SK-N-SH (cell line): ENCODE measurements at regions not wholly inside any gene's neighbourhood (a gene's known extent, or its start where the extent isn't known, plus 50 kb on each side); places are given as distances from the start of the nearest gene placed in this dataset.

ENCODE experiments used
- CTCF ChIA-PET: fragments of 300-600, 350-600 bp; formaldehyde crosslinking; extraction: SDS; loops from one replicate; lab custom pipeline; 2021; lab: Yijun Ruan, JAX
- POLR2A ChIA-PET: fragments of 350-600 bp; sonication (Branson Sonifier 250); formaldehyde crosslinking; extraction: SDS; loops from one replicate; lab custom pipeline; 2020; ENCODE audit warnings: antibody characterized with exemption, inconsistent platforms; lab: Yijun Ruan, JAX
- DNase-seq: peaks from one replicate; pipeline ENCODE4 v3.0.0; 2012
- H2AFZ ChIP-seq: fragments of 200-600 bp; sonication (generic); 2 replicates; pipeline ENCODE4 v1.8.1; 2016; ENCODE audit warnings: antibody characterized with exemption, mild to moderate bottlenecking, low read depth
- H3F3A ChIP-seq: fragments of 200-600 bp; sonication (generic); replicated peaks from 2 replicates; pipeline ENCODE3; 2016; ENCODE audit warnings: antibody characterized with exemption, mild to moderate bottlenecking; ENCODE audit not compliant: insufficient read depth
- H3K27ac ChIP-seq, 2 experiments: fragments of 200-500 bp in 1 of 2; fragments of 200-600 bp in 1 of 2; sonication (Bioruptor generic) in 1 of 2; sonication (generic), shearing (Covaris generic) in 1 of 2; 2 replicates each; pipeline versions ENCODE4 v1.5.1 to v1.6.1; 2014 to 2016; ENCODE audit warnings: low read depth in 2 of 2, inconsistent platforms in 1 of 2, low read length in 1 of 2, mild to moderate bottlenecking in 1 of 2, mixed read lengths in 1 of 2
- H3K27me3 ChIP-seq: fragments of 200-600 bp; sonication (generic), shearing (Covaris generic); 2 replicates; pipeline ENCODE4 v1.6.1; 2016; ENCODE audit warnings: mixed run types; ENCODE audit not compliant: insufficient read depth
- H3K36me3 ChIP-seq, 2 experiments: fragments of 200-500 bp in 1 of 2; fragments of 200-600 bp in 1 of 2; sonication (Bioruptor generic) in 1 of 2; sonication (generic) in 1 of 2; replicated peaks in 1 of 2; 2 replicates each; pipeline versions ENCODE3 to v1.5.1; 2014 to 2016; ENCODE audit warnings: low read length in 1 of 2, mild to moderate bottlenecking in 1 of 2; ENCODE audit not compliant: insufficient read depth in 2 of 2, control insufficient read depth in 1 of 2
- H3K4me1 ChIP-seq, 2 experiments: fragments of 200-500 bp in 1 of 2; fragments of 200-600 bp in 1 of 2; sonication (Bioruptor generic) in 1 of 2; sonication (generic), shearing (Covaris generic) in 1 of 2; 2 replicates each; pipeline versions ENCODE4 v1.5.1 to v1.6.1; 2014 to 2016; ENCODE audit warnings: low read depth in 1 of 2, low read length in 1 of 2, mixed run types in 1 of 2; ENCODE audit not compliant: insufficient read depth in 2 of 2, control insufficient read depth in 1 of 2
- H3K4me2 ChIP-seq: fragments of 200-600 bp; sonication (generic), shearing (Covaris generic); 2 replicates; pipeline ENCODE4 v1.6.1; 2017; ENCODE audit warnings: mixed run types
- H3K4me3 ChIP-seq, 2 experiments: fragments of 200-500 bp in 1 of 2; fragments of 200-600 bp in 1 of 2; sonication (Bioruptor generic) in 1 of 2; sonication (generic), shearing (Covaris generic) in 1 of 2; 2 replicates each; pipeline versions ENCODE4 v1.5.1 to v1.8.1; 2014 to 2016; ENCODE audit warnings: low read depth in 2 of 2, inconsistent platforms in 1 of 2, low read length in 1 of 2, mild to moderate bottlenecking in 1 of 2, mixed read lengths in 1 of 2, moderate library complexity in 1 of 2
- H3K79me2 ChIP-seq: fragments of 200-600 bp; sonication (generic); 2 replicates; pipeline ENCODE4 v1.8.1; 2017; ENCODE audit warnings: mild to moderate bottlenecking; ENCODE audit not compliant: insufficient read depth
- H3K9ac ChIP-seq: fragments of 200-600 bp; sonication (generic); 2 replicates; pipeline ENCODE4 v1.6.1; 2017; ENCODE audit warnings: mixed run types
- H3K9me2 ChIP-seq: fragments of 200-600 bp; sonication (generic); 2 replicates; pipeline ENCODE4 v1.6.1; 2017; ENCODE audit warnings: mixed run types
- H3K9me3 ChIP-seq: fragments of 200-600 bp; sonication (generic); 2 replicates; pipeline ENCODE4 v1.6.1; 2017; ENCODE audit warnings: mixed run types, mild to moderate bottlenecking, moderate library complexity
- H4K20me1 ChIP-seq: fragments of 200-600 bp; sonication (generic); 2 replicates; pipeline ENCODE4 v1.6.1; 2017; ENCODE audit warnings: mild to moderate bottlenecking, mixed run types; ENCODE audit not compliant: insufficient read depth
- EP300 ChIP-seq, 2 experiments: IDR thresholded peaks; 2 replicates each; pipeline versions ENCODE4 v1.4.0 to v1.6.1; 2012; ENCODE audit warnings: borderline replicate concordance in 1 of 2, low read depth in 1 of 2, low read length in 1 of 2
- FOSL2 ChIP-seq: IDR thresholded peaks from 2 replicates; pipeline ENCODE4 v1.4.0; 2012; ENCODE audit warnings: low read depth, mild to moderate bottlenecking, moderate library complexity, borderline replicate concordance
- FOXJ3 ChIP-seq: sonication (generic); formaldehyde crosslinking; IDR thresholded peaks from 2 replicates; pipeline ENCODE4 v1.5.1; 2020; ENCODE audit warnings: mild to moderate bottlenecking, missing genetic modification reagents
- FOXM1 ChIP-seq: IDR thresholded peaks from 2 replicates; pipeline ENCODE4 v1.4.0; 2012; ENCODE audit warnings: low read depth, mild to moderate bottlenecking
- GABPA ChIP-seq: IDR thresholded peaks from 2 replicates; pipeline ENCODE4 v1.4.0; 2012; ENCODE audit warnings: low read depth, mild to moderate bottlenecking
- MEF2A ChIP-seq: IDR thresholded peaks from 2 replicates; pipeline ENCODE4 v1.4.0; 2012; ENCODE audit warnings: low read depth, borderline replicate concordance
- MXI1 ChIP-seq: IDR thresholded peaks from 2 replicates; pipeline ENCODE4 v1.6.1; 2012; ENCODE audit warnings: mild to moderate bottlenecking, low read depth, low read length, improper control_type of control experiment
- NFIC ChIP-seq: IDR thresholded peaks from 2 replicates; pipeline ENCODE4 v1.4.0; 2012; ENCODE audit warnings: borderline replicate concordance
- NRF1 ChIP-seq: IDR thresholded peaks from 2 replicates; pipeline ENCODE4 v1.6.1; 2012; ENCODE audit warnings: low read depth, mild to moderate bottlenecking, low read length
- RAD21 ChIP-seq: IDR thresholded peaks from 2 replicates; pipeline ENCODE4 v1.6.1; 2012; ENCODE audit warnings: mild to moderate bottlenecking, low read length
- RFX5 ChIP-seq: IDR thresholded peaks from 2 replicates; pipeline ENCODE4 v1.6.1; 2012; ENCODE audit warnings: mild to moderate bottlenecking, improper control_type of control experiment, low read length
- RXRA ChIP-seq: IDR thresholded peaks from 2 replicates; pipeline ENCODE4 v1.4.0; 2012; ENCODE audit warnings: low read depth, mild to moderate bottlenecking, borderline replicate concordance
- SIN3A ChIP-seq: IDR thresholded peaks from 2 replicates; pipeline ENCODE4 v1.6.1; 2012; ENCODE audit warnings: low read depth, mild to moderate bottlenecking, low read length, moderate library complexity, borderline replicate concordance
- SMC3 ChIP-seq: IDR thresholded peaks from 2 replicates; pipeline ENCODE4 v1.6.1; 2012; ENCODE audit warnings: low read depth, low read length, improper control_type of control experiment
- TAF1 ChIP-seq: IDR thresholded peaks from 2 replicates; pipeline ENCODE4 v1.6.1; 2012; ENCODE audit warnings: low read depth, mild to moderate bottlenecking, low read length, moderate library complexity, borderline replicate concordance
- TCF12 ChIP-seq: IDR thresholded peaks from 2 replicates; pipeline ENCODE4 v1.4.0; 2012
- TEAD4 ChIP-seq: IDR thresholded peaks from 2 replicates; pipeline ENCODE4 v1.4.0; 2012; ENCODE audit warnings: mild to moderate bottlenecking, borderline replicate concordance; ENCODE audit not compliant: insufficient read depth
- YY1 ChIP-seq: IDR thresholded peaks from 2 replicates; pipeline ENCODE4 v1.4.0; 2012; ENCODE audit warnings: low read depth, mild to moderate bottlenecking
- WGBS: methylation state at CpG from one replicate; pipeline ENCODE4 v1.1.6; 2017; ENCODE audit warnings: low lambda C conversion rate; 5-methylcytosine and 5-hydroxymethylcytosine counted together
- TF ChIP-seq, protein P1 (sequence below): IDR thresholded peaks from 2 replicates; pipeline ENCODE4; 2012
- TF ChIP-seq, protein P2 (sequence below): fragments of 150-350 bp; IDR thresholded peaks from 2 replicates; pipeline ENCODE4 v1.6.1; 2016; ENCODE audit warnings: mild to moderate bottlenecking, low read depth, low read length
- TF ChIP-seq, protein P3 (sequence below): IDR thresholded peaks from 2 replicates; pipeline ENCODE4 v1.6.1; 2012; ENCODE audit warnings: mild to moderate bottlenecking, low read depth, low read length, moderate library complexity

DNA sequence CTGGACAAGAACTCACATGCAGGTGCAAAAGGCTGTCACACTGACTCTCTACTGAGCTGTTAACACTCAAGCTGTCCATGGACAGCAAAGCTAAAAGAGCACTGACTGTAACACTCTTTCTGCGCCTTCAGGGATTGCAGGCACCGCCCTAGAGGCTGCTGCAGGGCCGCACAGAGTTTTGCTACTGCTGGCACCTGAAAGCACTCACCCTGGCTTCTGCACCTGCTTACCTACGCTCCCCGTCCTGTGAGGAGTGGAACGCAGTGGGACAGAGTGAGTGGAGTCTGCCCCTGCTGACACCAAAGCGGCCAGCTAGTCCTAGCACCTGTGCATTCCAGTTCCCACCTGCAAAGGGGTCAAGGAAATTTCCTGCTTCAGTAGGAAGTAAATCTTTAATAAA, 941.3 kb downstream of the DIPK2A start:
- Histone ChIP-seq H3K9me2 (no peaks in the 10 kb centered on the region), H3K4me2 (no peak overlapping the region), H3K27ac (no peak overlapping the region), H3K9ac (no peak overlapping the region), H3K36me3 (no peaks in the 10 kb centered on the region), H3K9me3 (no peaks in the 10 kb centered on the region), H2AFZ (no peak overlapping the region), H3K4me3 (no peak overlapping the region), H3F3A (no peaks in the 10 kb centered on the region), H3K79me2 (no peaks in the 10 kb centered on the region), H4K20me1 (no peaks in the 10 kb centered on the region), H3K27me3 (no peaks in the 10 kb centered on the region), H3K4me1 (no peaks in the 10 kb centered on the region)
- TF ChIP-seq SMC3 (no peak), YY1 (no peak), RAD21 (no peak), FOXM1 (no peak), NFIC (no peak), TEAD4 (no peak), MXI1 (no peak), RFX5 (no peak)
- TF ChIP-seq, protein P1, sequence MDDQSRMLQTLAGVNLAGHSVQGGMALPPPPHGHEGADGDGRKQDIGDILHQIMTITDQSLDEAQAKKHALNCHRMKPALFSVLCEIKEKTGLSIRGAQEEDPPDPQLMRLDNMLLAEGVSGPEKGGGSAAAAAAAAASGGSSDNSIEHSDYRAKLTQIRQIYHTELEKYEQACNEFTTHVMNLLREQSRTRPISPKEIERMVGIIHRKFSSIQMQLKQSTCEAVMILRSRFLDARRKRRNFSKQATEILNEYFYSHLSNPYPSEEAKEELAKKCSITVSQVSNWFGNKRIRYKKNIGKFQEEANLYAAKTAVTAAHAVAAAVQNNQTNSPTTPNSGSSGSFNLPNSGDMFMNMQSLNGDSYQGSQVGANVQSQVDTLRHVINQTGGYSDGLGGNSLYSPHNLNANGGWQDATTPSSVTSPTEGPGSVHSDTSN = no peak
- TF ChIP-seq, protein P2, sequence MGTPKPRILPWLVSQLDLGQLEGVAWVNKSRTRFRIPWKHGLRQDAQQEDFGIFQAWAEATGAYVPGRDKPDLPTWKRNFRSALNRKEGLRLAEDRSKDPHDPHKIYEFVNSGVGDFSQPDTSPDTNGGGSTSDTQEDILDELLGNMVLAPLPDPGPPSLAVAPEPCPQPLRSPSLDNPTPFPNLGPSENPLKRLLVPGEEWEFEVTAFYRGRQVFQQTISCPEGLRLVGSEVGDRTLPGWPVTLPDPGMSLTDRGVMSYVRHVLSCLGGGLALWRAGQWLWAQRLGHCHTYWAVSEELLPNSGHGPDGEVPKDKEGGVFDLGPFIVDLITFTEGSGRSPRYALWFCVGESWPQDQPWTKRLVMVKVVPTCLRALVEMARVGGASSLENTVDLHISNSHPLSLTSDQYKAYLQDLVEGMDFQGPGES = no peak
- 2% methylated on average over 7 of the region's 7 CpGs for WGBS
- ChIA-PET POLR2A (no interaction called here), CTCF (no interaction called here)
- no peak for DNase-seq

DNA sequence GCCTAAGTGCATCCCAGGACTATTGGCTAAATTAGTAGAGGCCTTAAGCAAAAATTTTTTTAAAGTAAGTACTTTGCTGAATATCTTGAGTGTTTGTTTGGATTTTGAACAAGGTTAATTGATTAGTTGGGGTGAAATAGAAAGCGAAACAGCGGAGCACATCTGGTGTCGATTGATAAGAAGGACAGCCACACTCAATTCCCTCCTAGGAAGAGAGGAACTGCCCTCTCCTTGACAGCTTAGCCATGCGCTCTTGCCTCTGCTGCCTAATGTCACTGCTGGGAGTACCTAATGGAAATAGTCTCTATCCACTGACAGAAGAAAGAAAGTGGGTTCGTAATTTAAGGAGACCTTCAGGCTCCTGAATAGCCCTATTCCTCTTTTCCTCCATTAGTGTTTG, 943.6 kb downstream of the DIPK2A start:
- no peak overlapping the region for H3K4me2 ChIP-seq
- H3F3A ChIP-seq = no peaks in the 10 kb centered on the region
- H3K36me3 ChIP-seq = no peaks in the 10 kb centered on the region
- DNase-seq = no peak
- no peaks in the 10 kb centered on the region for H4K20me1 ChIP-seq
- POLR2A ChIA-PET = no interaction called here
- CTCF ChIA-PET = no interaction called here
- H3K27me3 ChIP-seq = no peaks in the 10 kb centered on the region
- TF ChIP-seq, protein P2 = no peak
- no peak for TF ChIP-seq GABPA
- no peak for TF ChIP-seq TEAD4
- no peak for TF ChIP-seq RXRA
- TF ChIP-seq, protein P3, sequence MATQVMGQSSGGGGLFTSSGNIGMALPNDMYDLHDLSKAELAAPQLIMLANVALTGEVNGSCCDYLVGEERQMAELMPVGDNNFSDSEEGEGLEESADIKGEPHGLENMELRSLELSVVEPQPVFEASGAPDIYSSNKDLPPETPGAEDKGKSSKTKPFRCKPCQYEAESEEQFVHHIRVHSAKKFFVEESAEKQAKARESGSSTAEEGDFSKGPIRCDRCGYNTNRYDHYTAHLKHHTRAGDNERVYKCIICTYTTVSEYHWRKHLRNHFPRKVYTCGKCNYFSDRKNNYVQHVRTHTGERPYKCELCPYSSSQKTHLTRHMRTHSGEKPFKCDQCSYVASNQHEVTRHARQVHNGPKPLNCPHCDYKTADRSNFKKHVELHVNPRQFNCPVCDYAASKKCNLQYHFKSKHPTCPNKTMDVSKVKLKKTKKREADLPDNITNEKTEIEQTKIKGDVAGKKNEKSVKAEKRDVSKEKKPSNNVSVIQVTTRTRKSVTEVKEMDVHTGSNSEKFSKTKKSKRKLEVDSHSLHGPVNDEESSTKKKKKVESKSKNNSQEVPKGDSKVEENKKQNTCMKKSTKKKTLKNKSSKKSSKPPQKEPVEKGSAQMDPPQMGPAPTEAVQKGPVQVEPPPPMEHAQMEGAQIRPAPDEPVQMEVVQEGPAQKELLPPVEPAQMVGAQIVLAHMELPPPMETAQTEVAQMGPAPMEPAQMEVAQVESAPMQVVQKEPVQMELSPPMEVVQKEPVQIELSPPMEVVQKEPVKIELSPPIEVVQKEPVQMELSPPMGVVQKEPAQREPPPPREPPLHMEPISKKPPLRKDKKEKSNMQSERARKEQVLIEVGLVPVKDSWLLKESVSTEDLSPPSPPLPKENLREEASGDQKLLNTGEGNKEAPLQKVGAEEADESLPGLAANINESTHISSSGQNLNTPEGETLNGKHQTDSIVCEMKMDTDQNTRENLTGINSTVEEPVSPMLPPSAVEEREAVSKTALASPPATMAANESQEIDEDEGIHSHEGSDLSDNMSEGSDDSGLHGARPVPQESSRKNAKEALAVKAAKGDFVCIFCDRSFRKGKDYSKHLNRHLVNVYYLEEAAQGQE = no peak
- TF ChIP-seq EP300 (IDR thresholded peaks at IDR 0.05; ENCODE audit: borderline replicate concordance in 1 of 2, low read depth in 1 of 2, low read length in 1 of 2) = no peak
- TF ChIP-seq TAF1 = no peak
- TF ChIP-seq TCF12 = no peak
- TF ChIP-seq SIN3A = no peak
- no peak for TF ChIP-seq FOXJ3 (CRISPR knock-in tag)
- no peak for TF ChIP-seq NRF1
- no peak for TF ChIP-seq FOSL2
- TF ChIP-seq, protein P1 = no peak
- no peak for TF ChIP-seq FOXM1
- no peak for TF ChIP-seq SMC3
- no peak for TF ChIP-seq RAD21
- no peak for TF ChIP-seq MEF2A
- no peak for TF ChIP-seq MXI1
- no peak overlapping the region for H3K27ac ChIP-seq
- no peaks in the 10 kb centered on the region for H3K79me2 ChIP-seq
- 8% methylated on average over 5 of the region's 5 CpGs for WGBS
- H2AFZ ChIP-seq = no peak overlapping the region; the same call in 1 of the 2 replicates
- no peak overlapping the region for H3K9ac ChIP-seq
- H3K4me3 ChIP-seq = no peak overlapping the region
- no peaks in the 10 kb centered on the region for H3K9me3 ChIP-seq
- H3K9me2 ChIP-seq = no peaks in the 10 kb centered on the region
- no peaks in the 10 kb centered on the region for H3K4me1 ChIP-seq
